ENCODE measurements at regions not wholly inside any gene's neighbourhood (a gene's known extent, or its start where the extent isn't known, plus 50 kb on each side); places are given as distances from the start of the nearest gene placed in this dataset.

DNA sequence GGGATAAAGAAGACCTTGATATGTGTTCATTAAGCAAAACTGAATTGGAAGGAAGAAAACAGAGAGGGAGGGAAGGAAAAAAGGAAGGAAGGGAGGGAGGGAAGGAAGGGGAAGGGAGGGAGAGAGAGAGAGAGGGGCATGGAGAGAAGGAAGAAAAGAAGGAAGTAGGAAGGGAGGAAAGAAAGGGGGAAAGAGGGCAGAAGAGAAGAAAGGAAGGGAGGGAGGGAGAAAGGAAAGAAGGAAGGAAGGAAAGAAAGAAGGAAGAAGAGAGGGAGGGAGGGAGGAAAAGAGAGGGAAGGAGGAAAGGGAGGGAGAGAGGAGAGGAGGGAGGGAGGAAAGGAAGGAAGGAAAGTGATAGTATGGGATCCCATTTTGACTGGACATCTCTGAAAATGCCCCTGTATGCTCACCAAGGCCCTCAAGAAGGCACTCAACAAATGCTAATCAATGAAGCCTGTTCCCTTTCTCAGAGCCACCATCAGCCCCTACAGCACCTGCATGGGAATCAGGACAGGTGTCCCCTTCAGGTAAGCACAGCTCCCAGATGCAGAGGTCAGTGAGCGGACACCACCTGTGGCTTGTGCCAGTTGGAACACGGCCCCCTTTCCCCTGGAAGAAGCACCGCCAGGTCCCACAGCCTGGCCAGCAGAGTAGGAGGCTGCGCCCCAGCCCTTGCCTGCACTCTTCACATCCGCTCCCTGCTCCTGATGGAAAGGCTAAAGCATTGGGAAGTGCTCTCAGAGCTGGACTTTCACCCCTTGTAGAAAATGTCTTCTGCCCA is 161.4 kb upstream of the DIO3 start:
- no peak for DNase-seq (ENCODE audit: low read depth in 2 of 2)

DNA sequence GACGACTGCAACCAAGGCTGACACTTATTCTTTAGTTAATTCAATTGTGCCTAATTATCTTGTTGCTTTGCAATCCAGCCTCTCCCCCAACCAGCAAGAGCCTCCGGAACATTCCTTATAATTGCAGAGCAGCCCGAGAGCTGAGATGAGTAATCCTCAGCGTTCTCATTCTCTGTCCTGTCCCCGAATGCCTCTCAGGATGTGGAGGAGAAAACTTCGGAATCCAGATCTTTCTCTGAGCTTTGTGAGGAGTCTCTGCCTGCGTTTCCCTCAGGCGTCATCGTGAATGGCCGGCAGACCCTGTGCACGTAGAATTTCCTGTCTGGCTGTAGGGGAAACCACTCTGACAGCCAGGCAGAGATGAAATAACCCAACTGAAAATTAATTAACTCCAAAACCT is 160.5 kb upstream of the DIO3 start:
- DNase-seq (ENCODE audit: low read depth in 2 of 2): no peak

DNA sequence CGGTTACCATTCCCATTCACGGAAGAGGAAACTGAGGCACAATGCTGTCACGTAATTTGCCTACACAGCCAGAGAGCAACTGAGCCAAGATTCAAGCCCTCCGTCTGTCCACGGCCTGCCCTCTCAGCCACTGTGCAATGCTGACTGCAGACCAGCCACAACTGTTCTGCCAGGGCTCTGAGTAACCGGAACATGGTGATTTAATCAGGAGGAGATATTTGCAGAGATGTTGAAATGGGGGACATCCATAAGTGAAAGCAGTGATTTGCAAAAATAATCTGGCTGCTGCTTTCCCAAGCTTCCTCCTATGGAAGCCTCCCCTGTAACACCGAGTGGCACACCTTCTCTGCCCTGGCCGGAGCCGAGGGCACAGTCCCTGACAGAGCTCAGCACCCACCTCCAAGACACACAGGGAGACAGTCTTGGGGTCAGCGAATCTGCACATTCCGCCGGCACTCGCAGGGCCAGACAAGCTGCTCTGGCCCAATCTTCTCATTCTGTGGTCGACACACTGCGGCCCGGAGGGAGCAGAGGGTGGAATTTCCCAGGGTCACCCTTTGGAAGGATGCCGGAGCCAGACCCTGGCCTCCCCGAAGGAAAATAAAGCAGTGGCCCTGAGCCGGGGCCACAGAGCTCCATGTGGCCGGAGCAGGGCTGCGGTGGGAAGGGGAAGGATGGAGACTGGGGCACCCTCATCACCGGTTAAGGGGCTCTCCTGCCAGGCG is 158.2 kb upstream of the DIO3 start:
- DNase-seq (ENCODE audit: low read depth in 2 of 2): no peak

DNA sequence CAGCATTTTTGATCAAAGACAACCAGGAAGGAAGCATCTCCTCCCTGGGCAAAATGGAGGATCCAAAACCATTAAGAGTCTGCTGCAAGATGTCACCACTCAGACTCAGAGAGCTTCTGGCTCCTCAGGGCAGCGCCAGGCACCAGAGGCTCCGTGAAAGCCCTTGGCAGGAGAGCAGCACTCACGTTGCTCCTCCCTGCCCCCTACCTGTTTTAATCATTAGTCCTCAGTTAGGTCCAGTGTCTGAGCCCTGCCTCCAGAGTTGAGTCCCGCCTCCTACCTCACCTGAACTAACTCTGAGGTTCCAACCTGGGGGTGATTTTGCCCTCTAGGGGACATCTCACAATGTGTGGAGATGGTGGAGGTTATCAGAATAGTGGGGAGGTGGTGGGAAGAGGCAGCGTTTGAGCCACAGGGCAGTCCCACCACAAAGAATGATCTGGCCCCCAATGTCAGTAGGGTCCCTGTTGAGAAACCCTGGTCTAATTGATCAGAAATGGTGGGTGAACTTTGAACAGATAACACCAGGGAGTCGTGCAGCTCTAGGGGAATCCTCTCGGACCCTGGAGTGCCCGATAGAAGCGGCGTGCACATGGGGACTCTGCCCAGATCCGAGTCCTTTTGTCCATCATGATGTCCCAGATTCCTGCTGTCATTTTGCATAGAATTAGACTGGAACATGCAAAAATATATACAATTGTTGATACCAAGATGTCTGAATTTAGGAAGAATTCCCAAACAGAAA is 156.7 kb upstream of the DIO3 start:
- DNase-seq (ENCODE audit: low read depth in 2 of 2): no peak

DNA sequence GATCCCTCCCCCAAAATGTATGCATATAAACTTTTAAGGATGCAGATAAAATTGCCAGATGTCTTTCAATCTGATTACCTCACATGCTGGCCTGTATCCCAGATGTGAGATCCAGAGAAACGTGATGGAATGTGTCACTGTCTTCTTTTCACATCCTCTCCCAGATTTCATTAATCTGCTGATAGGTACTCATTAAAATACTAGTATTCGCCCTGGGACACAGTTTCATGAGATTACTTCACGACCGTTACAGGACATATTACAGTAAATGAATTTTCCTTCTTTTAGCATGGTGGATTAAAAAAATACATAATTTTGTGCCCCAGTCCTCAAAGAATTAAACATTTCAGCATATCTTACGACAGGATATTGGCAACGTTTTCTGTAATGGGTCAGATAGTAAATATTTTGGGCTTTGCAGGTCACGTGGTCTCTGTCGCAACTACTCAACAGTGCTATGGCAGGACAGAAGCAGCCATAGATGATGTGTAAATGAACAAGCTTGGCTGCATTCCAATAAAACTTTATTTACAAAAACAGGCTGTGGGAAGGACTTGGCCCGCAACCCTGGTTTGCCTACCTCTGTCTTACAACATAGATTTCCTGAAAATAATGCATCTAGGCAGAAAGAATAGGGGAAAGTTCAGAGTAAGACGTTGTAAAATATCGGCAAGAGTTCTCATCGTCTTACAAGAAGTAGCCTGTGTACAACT is 156.0 kb upstream of the DIO3 start:
- no peak for DNase-seq (ENCODE audit: low read depth in 2 of 2)

DNA sequence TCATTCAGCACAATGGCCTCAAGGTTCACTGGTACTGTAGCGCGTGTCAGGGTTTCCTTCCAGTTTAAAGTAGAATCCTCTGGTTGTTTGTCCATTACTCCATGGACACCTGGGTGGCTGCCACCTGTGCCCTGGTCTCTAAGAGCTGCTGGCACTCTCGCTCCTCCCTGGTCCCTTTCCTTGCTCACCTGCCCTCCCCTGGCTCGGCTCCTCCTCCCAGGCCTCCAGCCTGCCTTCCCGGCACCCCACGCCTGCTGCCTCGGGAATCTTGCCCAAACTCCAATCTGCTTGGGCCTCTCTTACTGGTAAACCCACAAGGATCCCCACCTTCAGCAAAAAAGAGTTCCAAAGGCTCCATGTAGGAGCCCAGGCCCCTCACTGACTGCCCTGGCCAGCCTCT is 154.4 kb upstream of the DIO3 start:
- no peak for DNase-seq (ENCODE audit: low read depth in 2 of 2)

DNA sequence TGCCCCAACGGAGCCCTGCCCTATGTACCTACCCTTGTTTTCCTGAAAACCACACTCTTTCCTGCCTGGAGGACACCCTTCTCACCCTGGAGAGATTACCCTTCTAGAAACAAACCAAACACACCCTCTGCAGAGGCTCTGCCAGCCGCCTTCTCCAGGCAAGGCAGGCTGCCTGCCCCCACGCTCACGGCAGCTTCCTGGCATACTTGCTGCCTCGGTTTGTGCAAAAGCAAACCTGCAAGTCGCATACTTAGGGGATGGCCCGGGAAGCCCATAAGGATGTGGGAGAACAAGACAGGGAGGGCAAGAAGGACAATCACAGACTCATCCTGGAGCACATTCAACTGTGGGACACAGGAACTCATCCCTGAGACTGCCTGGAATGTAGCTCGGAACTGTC is 154.0 kb upstream of the DIO3 start:
- DNase-seq (ENCODE audit: low read depth in 2 of 2): no peak

DNA sequence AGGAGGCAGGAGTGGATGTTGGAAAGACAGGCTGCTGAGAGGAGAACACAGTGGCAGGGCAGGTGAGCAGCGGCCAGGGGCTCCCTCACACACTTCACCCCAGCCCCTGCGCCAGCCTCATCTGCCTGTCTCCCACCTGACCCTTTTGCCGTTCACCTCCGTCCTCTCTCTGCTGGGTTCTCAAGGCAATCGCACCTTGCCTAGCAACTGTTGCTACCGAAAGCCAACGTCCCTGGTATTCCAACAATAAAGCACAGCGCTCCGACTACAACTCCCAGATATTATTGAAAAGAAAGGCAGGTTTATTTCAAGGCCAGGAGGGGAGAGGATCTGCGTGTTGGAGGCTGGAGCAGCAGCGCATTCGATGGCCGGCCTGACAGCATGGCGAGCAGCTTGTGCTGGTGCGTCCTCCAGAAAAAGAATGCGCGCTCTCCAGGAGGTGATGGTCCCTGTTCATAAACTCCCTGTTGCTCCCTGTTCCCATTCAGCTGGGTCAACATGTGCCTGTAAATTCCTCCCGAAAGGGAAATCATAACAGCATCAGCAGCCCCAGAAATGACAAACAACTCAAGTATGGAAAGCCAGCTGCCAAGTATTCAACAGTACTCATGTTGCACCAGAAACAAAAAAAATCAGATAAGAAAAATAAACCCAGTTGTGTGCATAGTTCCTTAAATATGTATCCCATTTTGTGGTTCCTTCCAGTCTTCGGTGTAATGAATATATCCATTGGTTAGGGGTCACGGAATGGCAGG is 153.0 kb upstream of the DIO3 start:
- DNase-seq (ENCODE audit: low read depth in 2 of 2): no peak

DNA sequence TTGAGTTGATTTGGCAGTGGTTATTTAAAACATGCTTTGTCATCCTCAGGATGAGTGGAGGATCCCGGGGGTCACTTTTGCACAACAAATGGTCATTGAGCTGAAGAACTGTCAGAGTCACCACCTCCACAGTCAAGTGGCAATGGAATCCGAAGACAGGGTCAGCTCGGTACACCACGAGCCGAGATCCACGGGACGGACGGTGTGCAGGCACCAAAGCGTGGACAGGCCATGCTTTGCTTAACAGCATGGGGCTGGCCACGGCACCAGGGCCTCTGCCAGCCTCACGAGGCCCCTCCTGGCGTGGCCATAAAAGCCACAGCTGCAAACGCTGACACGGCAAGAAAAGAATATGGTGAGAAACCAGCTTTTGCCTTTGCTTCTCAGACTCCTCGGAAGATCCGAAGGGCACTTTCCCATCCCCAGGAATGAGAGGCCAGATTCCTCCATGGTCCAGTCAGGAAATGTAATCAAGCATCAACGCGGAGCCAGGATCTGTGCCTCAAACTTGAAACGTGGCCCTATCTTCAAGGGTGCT is 152.2 kb upstream of the DIO3 start:
- no peak for DNase-seq (ENCODE audit: low read depth in 2 of 2)

DNA sequence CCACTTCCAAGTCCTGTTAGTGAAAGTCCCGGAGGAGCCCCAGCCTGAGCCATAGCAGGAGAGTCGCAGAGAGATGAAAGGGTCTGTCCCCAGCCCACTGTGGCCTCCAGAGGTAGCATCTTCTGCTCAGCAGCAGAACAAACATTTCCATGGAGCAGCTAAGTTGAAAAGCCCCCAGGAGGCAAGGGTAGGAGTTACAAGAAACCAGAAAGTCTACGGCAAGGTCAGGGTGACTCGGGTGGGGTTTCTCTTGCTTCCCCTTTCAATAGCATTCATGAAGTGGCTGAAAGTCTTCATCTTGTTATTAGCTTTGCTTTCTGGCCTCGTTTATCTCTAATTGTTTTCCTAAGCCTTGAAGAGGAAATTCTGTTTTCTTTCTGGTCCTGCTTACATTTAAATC is 151.2 kb upstream of the DIO3 start:
- DNase-seq (ENCODE audit: low read depth in 2 of 2): no peak

DNA sequence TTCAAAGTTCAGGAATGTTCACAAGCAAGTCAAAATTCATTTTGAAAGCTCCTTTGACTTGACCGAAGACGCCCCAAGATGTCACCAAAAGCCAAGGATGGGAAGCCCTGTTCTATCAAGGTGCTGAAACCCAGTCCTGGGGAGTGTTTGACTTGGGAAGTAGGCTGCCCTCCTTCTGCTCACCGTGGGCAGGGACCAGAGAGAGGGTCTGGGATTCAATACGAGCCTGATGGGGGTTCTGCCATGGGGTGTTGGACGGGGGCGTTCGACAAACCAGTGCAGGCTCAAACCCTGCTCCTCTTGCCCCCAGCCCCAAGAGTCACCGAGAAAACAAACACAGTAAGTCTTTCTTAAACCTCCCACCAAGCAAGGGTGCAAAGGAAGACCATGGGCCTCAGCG is 150.1 kb upstream of the DIO3 start:
- DNase-seq (ENCODE audit: low read depth in 2 of 2): no peak

DNA sequence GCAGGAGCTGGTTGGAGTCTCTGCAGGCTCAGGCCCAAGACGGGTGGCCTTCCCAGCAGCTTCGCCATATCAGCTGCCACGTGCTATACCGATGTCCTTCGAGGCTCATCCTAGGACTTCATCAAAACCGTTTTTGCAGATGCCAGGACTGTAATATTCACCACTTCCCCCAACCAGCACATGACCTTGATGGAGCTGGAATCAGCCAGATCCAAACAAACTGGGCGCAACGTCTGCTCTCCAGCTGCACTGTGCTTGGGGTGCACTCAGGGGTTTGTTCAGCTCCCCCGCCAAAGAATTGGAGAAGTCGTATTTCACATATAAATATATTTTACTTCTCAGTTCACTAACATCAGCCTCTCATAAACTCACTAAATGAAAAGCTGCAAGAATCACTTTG is 149.5 kb upstream of the DIO3 start:
- DNase-seq (ENCODE audit: low read depth in 2 of 2): no peak

DNA sequence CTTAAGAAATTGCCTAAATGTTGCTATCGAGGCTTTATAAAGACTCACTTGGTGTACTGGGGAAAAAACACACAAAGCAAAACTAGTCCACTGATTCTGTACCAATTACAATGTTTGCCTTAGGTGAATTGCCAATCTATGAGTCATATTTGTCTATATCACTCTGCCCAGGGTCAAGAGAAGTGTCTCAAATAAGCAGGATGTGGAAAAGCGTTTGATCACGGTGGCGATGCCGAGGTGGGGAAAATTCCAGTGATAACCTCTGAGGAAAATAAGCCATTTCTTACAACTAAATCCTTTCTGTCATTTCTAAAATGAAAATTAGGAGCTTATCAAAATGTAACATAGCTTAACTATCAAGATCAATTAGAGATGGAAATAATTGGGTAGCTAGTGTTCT is 148.6 kb upstream of the DIO3 start:
- DNase-seq (ENCODE audit: low read depth in 2 of 2): no peak

DNA sequence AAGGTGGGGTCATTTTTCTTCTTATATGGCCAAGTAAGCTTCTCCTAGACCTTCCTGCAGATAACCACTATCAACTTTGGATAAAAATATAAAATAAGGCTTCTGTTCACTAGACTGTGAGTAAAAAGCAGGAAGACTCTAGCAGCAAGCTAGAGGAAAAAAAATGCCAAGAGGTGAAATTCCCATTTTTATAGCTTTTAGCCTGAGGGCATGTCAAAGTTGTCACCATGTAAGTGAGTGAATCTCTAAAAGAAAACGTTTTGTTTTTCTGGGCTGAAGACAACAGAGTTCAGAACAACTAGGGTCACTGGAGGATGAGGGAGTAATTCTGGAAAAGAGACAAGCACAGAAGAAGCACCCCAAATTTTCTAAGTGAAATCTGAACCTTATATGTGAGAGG is 143.9 kb upstream of the DIO3 start:
- DNase-seq (ENCODE audit: low read depth in 2 of 2): no peak

DNA sequence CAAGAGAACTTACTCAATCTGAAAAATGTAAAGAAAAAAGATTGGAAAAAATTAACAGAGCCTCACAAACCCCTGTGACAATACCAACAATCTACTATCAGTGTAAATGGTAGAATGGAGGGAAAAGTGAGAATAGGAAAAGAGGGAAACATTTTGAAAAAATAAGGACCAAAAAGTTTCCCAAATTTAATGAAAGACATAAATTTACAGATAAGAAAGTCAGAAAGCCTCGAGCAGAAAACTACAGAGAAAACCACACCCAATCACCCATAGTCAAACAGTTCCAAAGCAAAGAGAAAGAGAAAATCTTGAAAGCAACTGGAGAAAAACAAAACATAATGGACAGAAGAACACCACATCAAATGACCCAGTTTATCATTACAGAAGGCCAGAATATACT is 142.7 kb upstream of the DIO3 start:
- DNase-seq (ENCODE audit: low read depth in 2 of 2): no peak

DNA sequence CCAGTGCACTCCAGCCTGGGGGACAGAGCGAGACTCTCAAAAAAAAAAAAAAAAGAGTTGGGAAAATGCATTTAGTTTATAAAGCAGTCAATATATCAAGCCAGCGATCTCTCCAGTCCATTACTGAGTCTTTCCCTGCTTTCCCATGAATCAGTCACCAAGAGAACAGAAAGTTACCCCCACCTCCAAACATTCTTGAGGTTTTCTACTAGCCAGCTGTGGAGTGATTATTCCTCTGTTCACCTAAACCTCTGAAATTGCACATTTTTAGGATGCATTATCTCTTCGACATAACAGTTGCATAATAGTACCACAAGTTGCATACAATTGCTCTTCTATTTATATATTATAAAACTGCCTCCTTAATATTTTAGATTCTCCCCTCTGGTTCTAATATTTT is 134.8 kb upstream of the DIO3 start:
- no peak for DNase-seq (ENCODE audit: low read depth in 2 of 2)

DNA sequence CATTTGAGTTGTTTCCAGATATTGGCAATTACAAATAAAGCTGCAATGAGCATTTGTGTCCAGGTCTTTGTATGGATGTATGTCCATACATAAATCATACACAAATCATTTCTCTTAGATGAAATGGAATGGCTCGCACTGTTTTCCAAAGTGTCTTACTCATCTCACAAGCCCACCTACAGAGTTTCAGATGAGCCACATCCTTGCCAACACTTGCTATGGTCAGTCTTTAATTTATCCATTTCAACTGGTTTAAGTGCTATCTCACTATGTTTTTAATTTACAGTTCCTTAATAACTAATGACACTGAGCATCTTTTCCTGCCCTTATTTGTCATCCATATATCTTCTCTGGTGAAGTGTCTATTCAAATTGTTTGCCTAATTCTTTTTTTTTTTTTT is 132.9 kb upstream of the DIO3 start:
- no peak for DNase-seq (ENCODE audit: low read depth in 2 of 2)

DNA sequence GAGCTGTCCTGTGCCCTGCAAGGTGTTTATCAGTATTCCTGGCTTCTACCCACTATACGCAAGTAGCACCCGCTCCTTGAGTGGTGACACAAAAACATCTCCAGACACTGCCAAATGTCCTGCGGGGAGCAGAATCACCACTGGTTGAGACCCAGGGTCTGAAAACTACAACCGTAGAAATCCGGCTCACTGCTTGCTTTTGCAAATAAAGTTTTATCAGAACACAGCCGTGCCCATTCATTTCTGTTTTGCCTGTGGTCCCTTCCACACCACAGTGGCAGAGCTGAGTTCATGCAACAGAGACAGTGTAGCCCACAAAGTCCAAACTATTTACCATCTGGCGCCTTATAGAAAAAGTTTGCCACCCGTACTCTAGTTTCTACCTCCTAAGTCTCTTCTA is 125.7 kb upstream of the DIO3 start:
- DNase-seq (ENCODE audit: low read depth in 2 of 2): no peak

DNA sequence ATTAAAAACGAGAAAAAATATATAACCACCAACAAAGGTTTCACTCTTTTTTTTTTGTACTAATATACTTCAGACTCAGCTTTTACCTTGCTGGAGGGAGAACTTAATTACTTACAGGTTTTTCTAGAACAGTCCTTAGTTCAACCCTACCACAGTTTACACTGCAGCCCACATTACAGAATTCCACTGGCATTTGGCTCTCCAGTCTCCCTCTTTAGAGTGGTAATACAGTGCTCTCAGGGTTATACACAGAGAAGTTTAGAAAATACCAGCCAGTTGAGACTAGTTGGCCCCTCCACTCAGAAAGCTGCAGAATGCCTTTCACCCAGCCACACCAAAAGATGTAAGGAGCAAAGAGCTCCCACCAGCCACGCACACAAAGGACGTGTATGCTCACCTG is 122.3 kb upstream of the DIO3 start:
- no peak for DNase-seq (ENCODE audit: low read depth in 2 of 2)

DNA sequence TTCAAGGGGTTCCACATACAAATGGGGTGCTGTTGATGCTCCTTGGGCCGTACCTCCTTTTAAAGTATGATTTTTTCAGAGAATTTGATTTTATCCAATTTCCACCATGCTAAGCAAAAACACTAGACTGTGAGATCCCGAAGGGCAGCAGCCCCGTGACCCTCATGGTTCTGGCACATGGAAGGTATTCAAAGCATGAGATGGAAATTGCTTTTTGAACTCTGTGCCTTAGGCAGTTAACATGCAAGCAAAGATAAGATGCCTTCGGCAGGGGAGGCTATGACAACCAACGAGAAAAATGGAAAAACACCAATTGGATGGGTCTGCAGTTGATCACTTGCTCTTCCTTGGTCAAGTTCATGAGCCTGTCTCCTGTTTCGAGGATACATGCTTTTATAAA is 120.8 kb upstream of the DIO3 start:
- no peak for DNase-seq (ENCODE audit: low read depth in 2 of 2)

DNA sequence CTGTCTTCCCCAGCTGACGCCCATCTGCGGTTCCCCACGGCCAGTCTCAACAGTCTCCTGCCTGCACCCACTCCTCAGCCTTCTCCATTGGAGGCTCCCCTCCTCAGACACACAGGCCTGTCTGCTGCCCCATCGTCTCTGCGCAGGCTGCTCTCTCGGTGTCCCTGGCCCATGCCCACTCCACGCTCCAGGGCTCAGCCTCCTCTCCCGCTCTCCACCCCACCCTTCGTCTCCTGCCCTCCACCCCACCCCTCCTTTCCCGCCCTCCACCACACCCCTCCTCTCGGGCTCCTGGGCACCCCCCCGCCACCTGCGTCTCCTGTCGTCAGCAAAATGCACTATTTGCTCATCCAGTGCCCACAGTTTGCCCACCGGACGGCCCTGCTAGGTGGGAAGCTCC is 119.6 kb upstream of the DIO3 start:
- no peak for DNase-seq (ENCODE audit: low read depth in 2 of 2)

All from stimulated activated CD8-positive, alpha-beta memory T cell treated with anti-CD3 and anti-CD28 coated beads, Interleukin-7, amount 100 ng/mL, for 1 hour (primary cell).